DND-41 (cell line): ENCODE measurements at regions not wholly inside any gene's neighbourhood (a gene's known extent, or its start where the extent isn't known, plus 50 kb on each side); places are given as distances from the start of the nearest gene placed in this dataset.

ENCODE experiments used
- ATAC-seq: fragments of 200-7000 bp; cut with Tn5 transposase; 3 replicates; pipeline ENCODE4 v1.9.1; 2021; ENCODE audit warnings: low read depth; ENCODE audit not compliant: insufficient read depth
- DNase-seq: peaks from one replicate; pipeline ENCODE4 v3.0.0-alpha.2; 2020
- H2AFZ ChIP-seq: 2 replicates; pipeline ENCODE4 v1.6.0; 2012; ENCODE audit warnings: low read depth, low read length
- H3K27ac ChIP-seq: 2 replicates; pipeline ENCODE4 v1.5.1; 2012; ENCODE audit warnings: low read length, inconsistent platforms
- H3K27me3 ChIP-seq: fragments of 200-600 bp; sonication (generic); 2 replicates; pipeline ENCODE4 v1.6.0; 2012; ENCODE audit warnings: low read length, mild to moderate bottlenecking, inconsistent platforms; ENCODE audit not compliant: insufficient read depth, poor library complexity
- H3K36me3 ChIP-seq: 2 replicates; pipeline ENCODE4 v1.5.1; 2012; ENCODE audit warnings: low read length, inconsistent platforms; ENCODE audit not compliant: insufficient read depth
- H3K4me1 ChIP-seq: 2 replicates; pipeline ENCODE4 v1.5.1; 2012; ENCODE audit warnings: mild to moderate bottlenecking, low read length; ENCODE audit not compliant: insufficient read depth
- H3K4me2 ChIP-seq: 2 replicates; pipeline ENCODE4 v1.6.0; 2012; ENCODE audit warnings: mild to moderate bottlenecking, moderate library complexity, low read length, inconsistent platforms; ENCODE audit not compliant: insufficient read depth
- H3K4me3 ChIP-seq, 2 experiments: fragments of 200-600 bp in 1 of 2; shearing (Covaris generic) in 1 of 2; 2 replicates each; pipeline ENCODE4 v1.5.1; 2012 to 2016; ENCODE audit warnings: inconsistent platforms in 2 of 2, low read length in 2 of 2, mild to moderate bottlenecking in 2 of 2, low read depth in 1 of 2, moderate library complexity in 1 of 2
- H3K79me2 ChIP-seq: 2 replicates; pipeline ENCODE4 v1.6.0; 2012; ENCODE audit warnings: low read length, inconsistent platforms; ENCODE audit not compliant: insufficient read depth
- H3K9ac ChIP-seq: 2 replicates; pipeline ENCODE4 v1.6.0; 2012; ENCODE audit warnings: low read depth, mild to moderate bottlenecking, inconsistent platforms, low read length, moderate library complexity
- H3K9me3 ChIP-seq: 2 replicates; pipeline ENCODE4 v1.5.1; 2012; ENCODE audit warnings: low read length, moderate library complexity, mild to moderate bottlenecking, inconsistent platforms; ENCODE audit not compliant: insufficient read depth, severe bottlenecking
- H4K20me1 ChIP-seq: 2 replicates; pipeline ENCODE4 v1.6.0; 2012; ENCODE audit warnings: low read length; ENCODE audit not compliant: insufficient read depth
- EZH2 ChIP-seq: IDR thresholded peaks from 3 replicates; pipeline ENCODE4 v1.6.1; 2012; ENCODE audit warnings: borderline replicate concordance, low read depth, mild to moderate bottlenecking, moderate library complexity, low read length, inconsistent platforms; ENCODE audit not compliant: severe bottlenecking
- TF ChIP-seq, protein P1 (sequence below): IDR thresholded peaks from 2 replicates; pipeline ENCODE4 v1.5.1; 2012; ENCODE audit warnings: borderline replicate concordance, low read length, moderate library complexity, mild to moderate bottlenecking; ENCODE audit not compliant: poor library complexity, severe bottlenecking; ENCODE audit errors: extremely low read depth

DNA sequence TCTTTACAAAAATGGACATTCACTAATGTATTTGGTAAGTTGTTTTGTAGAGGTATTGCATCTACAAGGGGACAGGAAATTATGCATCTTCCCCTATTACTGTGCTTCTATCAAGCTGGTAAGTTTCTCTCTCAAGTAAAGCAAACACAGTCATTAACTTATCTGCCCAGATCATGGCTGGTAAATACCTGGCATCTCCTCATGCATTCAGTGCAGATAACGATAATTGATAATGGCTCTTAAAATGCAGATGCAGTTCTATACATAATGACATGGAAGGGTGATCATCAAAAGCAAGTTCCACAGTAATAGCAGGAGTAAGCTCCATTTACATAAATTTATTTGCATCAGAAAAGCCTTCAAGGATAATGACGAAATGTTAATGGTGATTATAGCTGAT is 122.4 kb downstream of the SIPA1L2 start:
- Histone ChIP-seq H3K4me1 (no peaks in the 10 kb centered on the region), H3K36me3 (no peaks in the 10 kb centered on the region), H2AFZ (no peak overlapping the region), H4K20me1 (peaks cover 5% of the 10 kb centered on the region; the same call in 1 of the 2 replicates), H3K79me2 (no peaks in the 10 kb centered on the region), H3K4me3 (no peak overlapping the region), H3K27ac (no peak overlapping the region), H3K9me3 (no peaks in the 10 kb centered on the region), H3K9ac (no peak overlapping the region), H3K4me2 (no peak overlapping the region), H3K27me3 (no peaks in the 10 kb centered on the region)
- ATAC-seq, result no peak
- DNase-seq, result no peak
- no peak for TF ChIP-seq EZH2
- TF ChIP-seq, protein P1, sequence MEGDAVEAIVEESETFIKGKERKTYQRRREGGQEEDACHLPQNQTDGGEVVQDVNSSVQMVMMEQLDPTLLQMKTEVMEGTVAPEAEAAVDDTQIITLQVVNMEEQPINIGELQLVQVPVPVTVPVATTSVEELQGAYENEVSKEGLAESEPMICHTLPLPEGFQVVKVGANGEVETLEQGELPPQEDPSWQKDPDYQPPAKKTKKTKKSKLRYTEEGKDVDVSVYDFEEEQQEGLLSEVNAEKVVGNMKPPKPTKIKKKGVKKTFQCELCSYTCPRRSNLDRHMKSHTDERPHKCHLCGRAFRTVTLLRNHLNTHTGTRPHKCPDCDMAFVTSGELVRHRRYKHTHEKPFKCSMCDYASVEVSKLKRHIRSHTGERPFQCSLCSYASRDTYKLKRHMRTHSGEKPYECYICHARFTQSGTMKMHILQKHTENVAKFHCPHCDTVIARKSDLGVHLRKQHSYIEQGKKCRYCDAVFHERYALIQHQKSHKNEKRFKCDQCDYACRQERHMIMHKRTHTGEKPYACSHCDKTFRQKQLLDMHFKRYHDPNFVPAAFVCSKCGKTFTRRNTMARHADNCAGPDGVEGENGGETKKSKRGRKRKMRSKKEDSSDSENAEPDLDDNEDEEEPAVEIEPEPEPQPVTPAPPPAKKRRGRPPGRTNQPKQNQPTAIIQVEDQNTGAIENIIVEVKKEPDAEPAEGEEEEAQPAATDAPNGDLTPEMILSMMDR, result no peak

DNA sequence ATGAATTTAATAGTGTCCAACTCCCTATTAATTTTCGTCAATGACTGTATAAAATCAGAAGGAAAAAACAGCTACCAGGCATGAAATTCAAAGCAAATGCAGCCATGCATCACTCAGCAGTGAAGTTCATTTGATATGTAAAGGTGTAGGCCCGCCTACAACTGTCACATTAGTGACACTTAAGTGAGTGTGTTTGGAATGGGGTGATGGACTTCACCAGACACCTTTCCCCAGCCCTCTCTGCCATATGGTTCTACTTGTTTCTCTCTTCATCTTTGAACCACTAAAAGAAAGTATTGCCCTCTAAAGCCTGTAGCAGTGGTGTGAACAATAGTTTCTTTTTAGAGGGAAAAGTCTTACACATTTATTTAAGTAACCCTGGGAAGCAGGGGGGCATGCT is 124.0 kb downstream of the SIPA1L2 start:
- H3K27me3 ChIP-seq, result no peaks in the 10 kb centered on the region

DNA sequence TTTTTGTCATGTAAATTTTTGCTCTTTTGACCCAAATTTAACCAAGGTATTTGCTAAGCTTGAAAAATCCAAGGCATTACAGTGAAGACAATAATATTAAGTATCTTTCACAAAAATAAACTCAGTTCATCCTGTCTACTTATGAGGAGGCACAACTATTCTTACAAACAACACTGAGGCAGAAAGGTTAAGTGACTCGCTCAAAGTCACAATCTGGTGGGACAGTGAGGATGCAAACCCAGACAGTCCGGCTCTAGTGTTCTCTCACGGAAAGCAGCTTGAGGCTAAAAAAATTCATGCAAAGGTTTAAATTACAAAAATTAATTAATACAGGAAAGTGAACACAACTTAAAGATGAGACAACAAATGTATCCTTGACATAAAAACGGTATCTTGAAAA is 125.3 kb downstream of the SIPA1L2 start:
- Histone ChIP-seq H3K4me2 (no peak overlapping the region), H3K4me3 (no peak overlapping the region), H3K9me3 (no peaks in the 10 kb centered on the region), H3K27me3 (no peaks in the 10 kb centered on the region), H4K20me1 (peaks cover 5% of the 10 kb centered on the region; the same call in 1 of the 2 replicates), H2AFZ (no peak overlapping the region), H3K9ac (no peak overlapping the region), H3K27ac (no peak overlapping the region), H3K4me1 (no peaks in the 10 kb centered on the region), H3K79me2 (no peaks in the 10 kb centered on the region), H3K36me3 (no peaks in the 10 kb centered on the region)
- TF ChIP-seq, protein P1, result no peak
- TF ChIP-seq EZH2, result no peak
- no peak for ATAC-seq
- no peak for DNase-seq

More for the DNA sequence above, 124.0 kb downstream of the SIPA1L2 start:
- no peak for ATAC-seq
- no peak overlapping the region for H3K27ac ChIP-seq
- no peak overlapping the region for H3K4me3 ChIP-seq
- no peak for TF ChIP-seq EZH2
- TF ChIP-seq, protein P1, result no peak
- H4K20me1 ChIP-seq, result peaks cover 5% of the 10 kb centered on the region; the same call in 1 of the 2 replicates
- no peaks in the 10 kb centered on the region for H3K79me2 ChIP-seq
- H3K36me3 ChIP-seq, result no peaks in the 10 kb centered on the region
- no peak overlapping the region for H3K9ac ChIP-seq
- no peaks in the 10 kb centered on the region for H3K9me3 ChIP-seq
- H2AFZ ChIP-seq, result no peak overlapping the region
- DNase-seq, result no peak
- H3K4me2 ChIP-seq, result no peak overlapping the region
- no peaks in the 10 kb centered on the region for H3K4me1 ChIP-seq

DNA sequence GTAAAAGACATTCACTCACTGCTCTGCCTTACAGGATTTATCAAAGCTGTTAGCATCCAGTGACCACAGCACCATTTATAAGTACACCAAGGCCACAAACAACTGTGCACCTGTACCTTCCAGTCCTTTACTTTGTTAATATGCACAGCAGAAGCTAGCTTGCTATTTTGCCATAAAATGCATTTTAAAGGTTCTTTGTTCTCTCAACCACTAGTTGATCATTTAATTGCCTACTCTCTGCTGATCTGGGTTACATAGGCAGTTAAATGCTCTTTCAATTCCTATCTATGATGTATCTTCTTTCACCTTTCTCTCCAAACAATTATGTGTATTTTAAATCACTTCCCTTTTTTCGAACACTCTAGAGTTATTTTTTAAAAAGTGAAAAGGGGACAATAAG is 126.4 kb downstream of the SIPA1L2 start:
- Histone ChIP-seq H3K36me3 (no peaks in the 10 kb centered on the region), H3K79me2 (no peaks in the 10 kb centered on the region), H3K9ac (no peak overlapping the region), H3K4me2 (no peak overlapping the region), H3K9me3 (no peaks in the 10 kb centered on the region), H3K27ac (no peak overlapping the region), H2AFZ (no peak overlapping the region), H3K4me1 (no peaks in the 10 kb centered on the region), H3K27me3 (no peaks in the 10 kb centered on the region), H3K4me3 (no peak overlapping the region), H4K20me1 (peaks cover 4% of the 10 kb centered on the region; the same call in 1 of the 2 replicates)
- DNase-seq (no peak), ATAC-seq (no peak)
- no peak for TF ChIP-seq EZH2
- TF ChIP-seq, protein P1, result no peak
